ENCODE measurements at regions not wholly inside any gene's neighbourhood (a gene's known extent, or its start where the extent isn't known, plus 50 kb on each side); places are given as distances from the start of the nearest gene placed in this dataset.

DNA sequence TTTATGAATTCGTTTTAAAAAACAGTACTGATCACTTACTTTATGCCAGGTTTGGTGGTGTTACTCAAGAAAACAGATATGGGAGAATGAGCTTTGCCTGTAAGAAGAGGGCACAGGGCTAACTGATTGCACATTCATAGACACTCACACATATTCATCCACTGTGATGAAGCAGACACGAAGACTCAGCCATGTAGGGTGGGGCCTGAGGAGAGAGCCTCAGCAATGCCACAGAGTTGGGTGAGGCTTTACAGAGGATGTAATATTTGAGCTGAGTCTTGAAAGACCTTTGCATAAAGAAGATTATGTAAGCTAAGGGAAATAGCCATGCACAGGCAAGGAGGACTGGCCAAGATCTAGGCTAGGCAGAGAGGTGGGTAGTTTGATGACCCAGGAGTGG, 472.8 kb downstream of the PSAT1 start:
- TF ChIP-seq, protein P1, sequence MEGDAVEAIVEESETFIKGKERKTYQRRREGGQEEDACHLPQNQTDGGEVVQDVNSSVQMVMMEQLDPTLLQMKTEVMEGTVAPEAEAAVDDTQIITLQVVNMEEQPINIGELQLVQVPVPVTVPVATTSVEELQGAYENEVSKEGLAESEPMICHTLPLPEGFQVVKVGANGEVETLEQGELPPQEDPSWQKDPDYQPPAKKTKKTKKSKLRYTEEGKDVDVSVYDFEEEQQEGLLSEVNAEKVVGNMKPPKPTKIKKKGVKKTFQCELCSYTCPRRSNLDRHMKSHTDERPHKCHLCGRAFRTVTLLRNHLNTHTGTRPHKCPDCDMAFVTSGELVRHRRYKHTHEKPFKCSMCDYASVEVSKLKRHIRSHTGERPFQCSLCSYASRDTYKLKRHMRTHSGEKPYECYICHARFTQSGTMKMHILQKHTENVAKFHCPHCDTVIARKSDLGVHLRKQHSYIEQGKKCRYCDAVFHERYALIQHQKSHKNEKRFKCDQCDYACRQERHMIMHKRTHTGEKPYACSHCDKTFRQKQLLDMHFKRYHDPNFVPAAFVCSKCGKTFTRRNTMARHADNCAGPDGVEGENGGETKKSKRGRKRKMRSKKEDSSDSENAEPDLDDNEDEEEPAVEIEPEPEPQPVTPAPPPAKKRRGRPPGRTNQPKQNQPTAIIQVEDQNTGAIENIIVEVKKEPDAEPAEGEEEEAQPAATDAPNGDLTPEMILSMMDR (IDR thresholded peaks at IDR 0.05), result no peak
- TF ChIP-seq POLR2A (IDR thresholded peaks at IDR 0.05), result no peak
- TF ChIP-seq EP300 (IDR thresholded peaks at IDR 0.05), result no peak

Data from ovary (tissue), 3 donors.